ENCODE measurements at regions not wholly inside any gene's neighbourhood (a gene's known extent, or its start where the extent isn't known, plus 50 kb on each side); places are given as distances from the start of the nearest gene placed in this dataset.

DNA sequence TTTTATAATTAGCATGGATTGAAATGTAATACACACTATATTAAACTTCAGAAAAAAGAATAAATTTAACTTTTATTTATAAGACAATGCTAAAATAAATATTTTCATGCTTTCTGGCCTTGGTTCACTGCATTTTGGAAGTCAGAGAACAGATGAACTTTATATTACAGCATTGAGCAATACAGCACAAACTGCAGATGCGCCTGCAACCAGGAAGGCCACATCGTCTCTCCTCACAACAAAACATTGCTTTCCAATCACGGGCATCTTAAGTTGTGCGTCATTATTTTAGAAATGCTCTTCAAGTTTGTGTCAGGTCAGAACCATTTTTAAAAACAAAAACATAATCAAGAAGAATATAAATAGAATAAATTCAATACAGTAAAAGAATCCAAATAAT, 89.3 kb upstream of the CEP126 start:
- Histone ChIP-seq H3K4me1 (ENCODE audit: insufficient read depth) (no peaks in the 10 kb centered on the region), H3K9me2 (ENCODE audit: insufficient read depth) (no peaks in the 10 kb centered on the region), H3K4me3 (no peak overlapping the region), H3K27me3 (ENCODE audit: insufficient read depth) (no peaks in the 10 kb centered on the region), H3K79me2 (replicated peaks; ENCODE audit: insufficient read depth) (no peaks in the 10 kb centered on the region), H3K4me2 (no peak overlapping the region), H3K27ac (ENCODE audit: low read depth) (no peak overlapping the region), H3K36me3 (ENCODE audit: insufficient read depth) (no peaks in the 10 kb centered on the region), H2AFZ (no peak overlapping the region), H4K20me1 (replicated peaks; ENCODE audit: insufficient read depth) (no peaks in the 10 kb centered on the region), H3F3A (replicated peaks; ENCODE audit: low read depth) (no peaks in the 10 kb centered on the region)
- Mint-ChIP-seq H3K4me1 (no peaks in the 10 kb centered on the region), H3K27ac (no peak overlapping the region), H3K4me3 (no peak overlapping the region), H3K36me3 (ENCODE audit: low read depth) (no peaks in the 10 kb centered on the region), H3K27me3 (ENCODE audit: insufficient read depth, low read depth, poor library complexity) (no peaks in the 10 kb centered on the region), H3K9me3 (no peaks in the 10 kb centered on the region)
- DNase-seq (ENCODE audit: low spot score) (no peak), ATAC-seq (no peak)
- TF ChIP-seq ZNF114 (CRISPR knock-in tag; IDR thresholded peaks at IDR 0.05) = no peak
- TF ChIP-seq EZH2phosphoT487 (IDR thresholded peaks at IDR 0.05; ENCODE audit: unreplicated experiment) = no peak
- TF ChIP-seq JUNB (IDR thresholded peaks at IDR 0.05; ENCODE audit: unreplicated experiment) = no peak
- TF ChIP-seq ZNF331 (CRISPR knock-in tag; IDR thresholded peaks at IDR 0.05; ENCODE audit: low read depth) = no peak
- TF ChIP-seq, protein P1, sequence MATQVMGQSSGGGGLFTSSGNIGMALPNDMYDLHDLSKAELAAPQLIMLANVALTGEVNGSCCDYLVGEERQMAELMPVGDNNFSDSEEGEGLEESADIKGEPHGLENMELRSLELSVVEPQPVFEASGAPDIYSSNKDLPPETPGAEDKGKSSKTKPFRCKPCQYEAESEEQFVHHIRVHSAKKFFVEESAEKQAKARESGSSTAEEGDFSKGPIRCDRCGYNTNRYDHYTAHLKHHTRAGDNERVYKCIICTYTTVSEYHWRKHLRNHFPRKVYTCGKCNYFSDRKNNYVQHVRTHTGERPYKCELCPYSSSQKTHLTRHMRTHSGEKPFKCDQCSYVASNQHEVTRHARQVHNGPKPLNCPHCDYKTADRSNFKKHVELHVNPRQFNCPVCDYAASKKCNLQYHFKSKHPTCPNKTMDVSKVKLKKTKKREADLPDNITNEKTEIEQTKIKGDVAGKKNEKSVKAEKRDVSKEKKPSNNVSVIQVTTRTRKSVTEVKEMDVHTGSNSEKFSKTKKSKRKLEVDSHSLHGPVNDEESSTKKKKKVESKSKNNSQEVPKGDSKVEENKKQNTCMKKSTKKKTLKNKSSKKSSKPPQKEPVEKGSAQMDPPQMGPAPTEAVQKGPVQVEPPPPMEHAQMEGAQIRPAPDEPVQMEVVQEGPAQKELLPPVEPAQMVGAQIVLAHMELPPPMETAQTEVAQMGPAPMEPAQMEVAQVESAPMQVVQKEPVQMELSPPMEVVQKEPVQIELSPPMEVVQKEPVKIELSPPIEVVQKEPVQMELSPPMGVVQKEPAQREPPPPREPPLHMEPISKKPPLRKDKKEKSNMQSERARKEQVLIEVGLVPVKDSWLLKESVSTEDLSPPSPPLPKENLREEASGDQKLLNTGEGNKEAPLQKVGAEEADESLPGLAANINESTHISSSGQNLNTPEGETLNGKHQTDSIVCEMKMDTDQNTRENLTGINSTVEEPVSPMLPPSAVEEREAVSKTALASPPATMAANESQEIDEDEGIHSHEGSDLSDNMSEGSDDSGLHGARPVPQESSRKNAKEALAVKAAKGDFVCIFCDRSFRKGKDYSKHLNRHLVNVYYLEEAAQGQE (IDR thresholded peaks at IDR 0.05; ENCODE audit: unreplicated experiment) = no peak
- TF ChIP-seq ETS1 (IDR thresholded peaks at IDR 0.05) = no peak
- no peak for TF ChIP-seq NANOG (IDR thresholded peaks at IDR 0.05; ENCODE audit: borderline replicate concordance)
- TF ChIP-seq STAT1 (IDR thresholded peaks at IDR 0.05; ENCODE audit: unreplicated experiment) = no peak
- no peak for TF ChIP-seq POLR2AphosphoS5 (IDR thresholded peaks at IDR 0.05; ENCODE audit: low read depth)
- TF ChIP-seq CREB1 (CRISPR knock-in tag; IDR thresholded peaks at IDR 0.05; ENCODE audit: low read depth) = no peak
- TF ChIP-seq EZH2 (IDR thresholded peaks at IDR 0.05; ENCODE audit: low read depth, unreplicated experiment) = no peak
- TF ChIP-seq CTCF (conservative IDR thresholded peaks at IDR 0.05; ENCODE audit: low read depth in 2 of 2) = no peak
- TF ChIP-seq ZNF462 (CRISPR knock-in tag; IDR thresholded peaks at IDR 0.05) = no peak
